ENCODE measurements at regions not wholly inside any gene's neighbourhood (a gene's known extent, or its start where the extent isn't known, plus 50 kb on each side); places are given as distances from the start of the nearest gene placed in this dataset.

DNA sequence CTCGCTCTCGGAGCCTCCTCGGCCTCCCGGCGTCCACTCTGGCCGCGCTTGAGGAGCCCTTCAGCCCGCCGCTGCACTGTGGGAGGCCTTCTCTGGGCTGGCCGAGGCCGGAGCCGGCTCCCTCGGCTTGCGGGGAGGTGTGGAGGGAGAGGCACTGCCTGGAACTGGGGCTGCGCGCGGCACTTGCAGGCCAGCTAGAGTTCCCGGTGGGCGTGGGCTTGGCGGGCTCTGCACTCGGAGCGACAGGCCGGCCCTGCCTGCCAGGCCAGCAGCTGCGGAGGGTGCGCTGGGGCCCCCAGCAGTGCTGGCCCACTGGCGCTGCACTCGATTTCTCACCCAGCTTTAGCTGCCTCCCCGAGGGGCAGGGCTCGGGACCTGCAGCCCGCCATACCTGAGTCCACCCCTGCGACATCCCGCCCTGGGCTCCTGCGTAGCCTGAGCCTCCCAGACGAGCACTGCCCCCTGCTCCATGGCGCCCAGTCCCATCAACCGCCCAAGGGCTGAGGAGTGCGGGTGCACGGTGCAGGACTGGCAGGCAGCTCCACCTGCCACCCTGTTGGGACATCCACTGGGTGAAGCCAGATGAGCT lies 765.0 kb downstream of the IGSF11 start:
- DNase-seq (ENCODE audit: low spot score): no peak

GRCh38 chr3:118272991-118273390 lies 761.7 kb downstream of the IGSF11 start:
- no peak for DNase-seq (ENCODE audit: low spot score)

DNA sequence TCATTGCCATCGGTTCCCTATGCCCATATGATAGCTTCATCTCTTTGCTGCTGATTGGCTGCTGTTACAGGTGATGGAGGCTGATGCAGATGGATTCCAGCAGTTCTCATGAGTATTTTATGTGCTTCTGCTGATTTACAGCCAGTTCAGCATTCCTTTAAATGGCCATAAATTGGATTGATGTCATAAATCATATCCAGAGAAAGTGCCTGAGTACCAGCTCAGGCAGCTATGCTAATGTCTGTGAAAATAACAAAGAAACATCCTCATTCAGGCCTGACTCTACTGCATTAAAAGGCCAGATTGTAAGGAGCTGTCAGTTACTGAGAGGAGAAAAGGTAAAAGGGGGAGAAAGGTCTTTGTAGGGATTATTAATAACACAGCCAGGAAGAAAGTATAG lies 756.8 kb downstream of the IGSF11 start:
- no peak for DNase-seq (ENCODE audit: low spot score)

DNA sequence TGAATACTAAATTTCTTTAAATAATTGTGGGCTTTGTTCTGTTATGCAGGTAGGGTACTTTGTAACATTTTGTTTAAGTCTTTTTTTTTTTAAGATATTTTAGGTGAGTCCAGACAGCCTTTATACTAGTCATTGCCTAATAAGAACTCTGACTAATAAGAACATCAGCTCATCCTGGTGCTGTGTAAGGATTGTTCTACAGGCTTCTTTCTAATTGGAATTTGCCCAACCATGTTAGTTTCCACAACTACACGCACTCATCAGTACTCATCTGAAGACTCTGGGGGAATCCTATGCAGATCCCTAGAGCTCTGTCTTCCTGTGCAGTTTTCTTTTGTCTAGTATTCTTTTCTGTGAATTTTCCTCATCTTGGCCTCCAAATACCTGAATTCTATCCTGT lies 741.8 kb downstream of the IGSF11 start:
- no peak for DNase-seq (ENCODE audit: low spot score)

DNA sequence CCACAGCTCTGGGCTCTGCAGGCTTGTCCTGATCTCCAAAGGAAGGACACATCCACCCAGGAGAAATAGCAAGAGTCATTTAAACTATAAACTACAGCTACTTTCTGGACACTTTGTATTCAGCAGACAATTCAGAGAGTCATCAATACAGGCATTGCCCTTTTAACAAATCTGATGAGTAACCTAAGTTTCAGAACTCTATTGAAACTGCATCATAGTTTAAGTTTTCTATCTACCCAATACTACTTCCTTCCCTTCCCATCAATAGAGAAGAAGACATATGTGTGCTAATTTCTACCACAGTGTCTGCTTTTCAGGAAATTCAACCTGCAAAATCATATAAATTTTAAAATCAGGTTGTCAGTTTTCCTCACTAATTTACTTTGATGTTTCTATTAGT lies 736.5 kb downstream of the IGSF11 start:
- DNase-seq (ENCODE audit: low spot score): no peak

DNA sequence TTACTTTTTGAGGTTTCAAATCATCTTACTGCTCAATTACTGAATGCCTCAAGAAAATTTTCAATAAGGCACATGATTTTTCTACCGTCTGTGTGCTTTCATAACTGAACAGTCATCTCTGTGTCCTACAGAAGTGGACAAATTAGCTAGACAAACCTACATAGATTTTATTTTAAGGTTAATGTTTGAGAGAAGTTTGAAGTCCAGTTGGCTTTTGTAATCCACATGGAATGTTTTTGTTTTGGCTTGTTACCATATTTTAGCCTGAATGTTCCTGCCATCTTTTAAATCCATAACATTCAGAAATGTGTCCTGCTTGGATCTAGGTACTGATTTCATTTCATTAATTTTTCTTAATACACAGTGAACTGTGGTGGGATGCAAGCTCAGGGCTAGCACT lies 730.1 kb downstream of the IGSF11 start:
- no peak for DNase-seq (ENCODE audit: low spot score)

GRCh38 chr3:118332699-118333098 lies 701.9 kb downstream of the IGSF11 start:
- DNase-seq (ENCODE audit: low spot score): no peak

DNA sequence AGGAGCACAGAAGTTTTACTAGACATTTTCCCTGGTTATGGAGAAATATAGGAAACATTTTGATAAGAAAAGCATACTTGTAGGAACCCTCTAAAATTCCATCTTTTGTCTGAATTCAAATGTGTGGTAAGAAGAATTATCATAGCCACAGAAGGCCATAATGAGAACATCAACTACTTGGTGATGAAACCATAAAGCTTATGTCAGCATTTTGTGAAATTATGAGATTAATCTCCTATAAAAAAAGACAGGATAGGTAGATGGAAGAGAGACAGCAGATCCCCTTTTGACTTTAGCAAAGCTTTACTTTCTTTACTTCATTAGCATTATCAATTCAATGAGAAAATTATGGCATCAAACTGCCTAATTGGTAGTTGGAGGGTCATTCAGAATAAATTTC lies 697.0 kb downstream of the IGSF11 start:
- DNase-seq (ENCODE audit: low spot score): no peak

- no peak for DNase-seq (ENCODE audit: low spot score)
Observed at GRCh38 chr3:118347396-118348168, 687.1 kb downstream of the IGSF11 start.

GRCh38 chr3:118348169-118348557 lies 686.5 kb downstream of the IGSF11 start:
- DNase-seq (ENCODE audit: low spot score): no peak

DNA sequence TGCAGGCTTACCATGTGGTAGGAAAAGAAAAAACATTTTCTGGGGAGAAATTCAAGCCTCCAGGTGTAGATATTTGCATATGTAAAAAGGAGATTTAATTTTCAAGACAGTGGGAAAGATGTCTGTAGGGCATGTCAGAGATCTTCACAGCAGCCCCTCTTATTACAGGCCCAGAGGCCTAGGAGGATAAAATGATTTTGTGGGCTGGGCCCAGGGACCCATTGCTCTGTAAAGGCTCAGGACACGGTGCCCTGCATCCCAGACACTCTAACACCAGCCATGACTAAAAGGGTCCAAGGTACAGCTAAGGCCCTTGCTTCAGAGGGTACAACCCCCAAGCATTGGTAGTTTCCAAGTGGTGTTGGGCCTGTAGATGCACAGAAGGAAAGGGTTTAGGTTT lies 680.1 kb downstream of the IGSF11 start:
- DNase-seq (ENCODE audit: low spot score): no peak

GRCh38 chr3:118369892-118370491 lies 664.7 kb downstream of the IGSF11 start:
- DNase-seq (ENCODE audit: low spot score): no peak

GRCh38 chr3:118380576-118380975 lies 654.1 kb downstream of the IGSF11 start:
- no peak for DNase-seq (ENCODE audit: low spot score)

GRCh38 chr3:118396491-118396890 lies 638.2 kb downstream of the IGSF11 start:
- DNase-seq (ENCODE audit: low spot score): no peak

DNA sequence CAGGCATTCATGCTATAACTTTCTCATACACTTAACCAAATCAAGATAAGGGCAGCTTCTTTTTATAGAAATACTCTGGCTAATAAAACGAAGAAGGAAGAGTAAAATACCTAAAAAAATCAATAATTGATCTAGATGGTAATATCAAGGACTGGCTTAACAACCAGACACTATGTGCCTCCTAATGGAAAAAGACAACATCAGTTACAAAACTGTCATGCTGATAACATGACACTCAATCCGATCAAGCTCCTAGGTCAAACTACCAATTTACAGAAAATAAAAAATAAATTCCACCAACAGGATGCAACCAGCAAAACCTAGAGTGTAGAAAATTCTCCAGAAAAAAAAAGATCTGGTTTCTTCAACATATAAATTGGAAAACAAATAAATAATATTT lies 634.6 kb downstream of the IGSF11 start:
- DNase-seq (ENCODE audit: low spot score): no peak

- DNase-seq (ENCODE audit: low spot score): no peak
Observed at GRCh38 chr3:118400886-118401285, 633.8 kb downstream of the IGSF11 start.

DNA sequence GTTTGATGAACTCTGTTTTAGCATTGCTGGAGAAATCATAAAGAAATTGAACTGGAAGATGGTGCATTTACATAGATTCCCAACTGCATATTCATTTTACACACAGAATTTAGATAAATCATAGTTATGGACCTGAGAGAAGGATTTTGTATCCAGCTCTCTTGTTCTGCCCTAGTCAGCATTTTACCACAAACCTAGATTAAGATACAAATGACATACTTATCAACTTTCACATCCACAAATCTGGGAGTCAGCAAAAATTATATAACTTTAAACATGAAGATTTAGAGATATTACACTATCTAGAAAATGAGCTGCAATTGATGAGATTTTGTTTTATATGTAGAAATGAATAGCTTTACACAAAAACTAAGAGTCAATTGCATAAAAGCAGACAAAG lies 632.8 kb downstream of the IGSF11 start:
- no peak for DNase-seq (ENCODE audit: low spot score)

- DNase-seq (ENCODE audit: low spot score): no peak
Observed at GRCh38 chr3:118402971-118403370, 631.7 kb downstream of the IGSF11 start.

GRCh38 chr3:118406562-118406961 lies 628.1 kb downstream of the IGSF11 start:
- no peak for DNase-seq (ENCODE audit: low spot score)

DNA sequence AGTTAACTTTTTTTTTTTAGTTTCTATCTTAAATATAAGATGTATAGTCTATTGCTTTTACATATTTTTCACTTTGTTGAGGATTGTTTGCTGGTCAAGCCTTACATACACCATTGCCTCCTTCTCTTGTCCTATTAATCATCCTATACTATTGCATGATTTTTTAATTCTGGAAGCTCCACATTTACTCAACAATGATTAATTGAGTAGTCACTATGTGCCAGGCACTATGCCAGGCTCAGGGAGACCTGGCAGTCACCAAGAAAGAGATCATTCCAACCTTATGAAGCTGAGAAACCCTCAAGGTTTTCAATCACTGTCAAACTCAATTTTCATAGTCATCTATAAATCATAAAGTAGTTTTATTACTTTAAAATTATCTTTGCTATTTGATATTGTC lies 626.2 kb downstream of the IGSF11 start:
- DNase-seq (ENCODE audit: low spot score): no peak

DNA sequence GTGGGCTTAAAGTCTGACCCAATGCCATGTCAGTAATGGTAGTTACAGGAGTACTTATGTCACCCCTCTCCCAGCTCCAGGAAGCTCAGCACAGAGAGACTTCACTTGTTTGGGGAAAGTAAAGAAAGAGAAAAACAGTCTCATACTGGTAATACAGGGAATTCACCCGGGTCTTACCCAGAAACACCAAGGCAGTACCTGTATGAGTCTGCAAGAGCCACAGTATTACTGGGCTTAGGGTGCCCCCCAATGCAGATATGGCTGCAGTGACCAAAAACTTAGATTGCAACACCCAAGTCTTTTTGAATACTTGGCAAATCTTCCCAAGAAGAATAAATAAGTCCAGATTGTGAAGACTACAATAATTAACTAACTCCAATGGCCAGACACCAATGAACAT lies 622.1 kb downstream of the IGSF11 start:
- DNase-seq (ENCODE audit: low spot score): no peak

GRCh38 chr3:118425272-118425837 lies 609.3 kb downstream of the IGSF11 start:
- DNase-seq (ENCODE audit: low spot score): no peak

- no peak for DNase-seq (ENCODE audit: low spot score)
Observed at GRCh38 chr3:118433825-118434224, 600.8 kb downstream of the IGSF11 start.

All from ecto neural progenitor cell (in vitro differentiated cells).